Right kidney (tissue), 1 donor: ENCODE measurements at regions not wholly inside any gene's neighbourhood (a gene's known extent, or its start where the extent isn't known, plus 50 kb on each side); places are given as distances from the start of the nearest gene placed in this dataset.
"Not testable (repeated sequence)": the region's sequence is repeated elsewhere in the genome, so short reads cannot be mapped to it uniquely, and the experiment has no call there.

Experiments used
- DNase-seq: peaks from one replicate; pipeline ENCODE4 v3.0.0-alpha.2; 2016

GRCh38 chr13:44055681-44056080 is 176.0 kb downstream of the LACC1 start:
- DNase-seq: not testable (repeated sequence)

- DNase-seq: no peak
Observed at GRCh38 chr13:44058067-44058466, 178.4 kb downstream of the LACC1 start.

DNA sequence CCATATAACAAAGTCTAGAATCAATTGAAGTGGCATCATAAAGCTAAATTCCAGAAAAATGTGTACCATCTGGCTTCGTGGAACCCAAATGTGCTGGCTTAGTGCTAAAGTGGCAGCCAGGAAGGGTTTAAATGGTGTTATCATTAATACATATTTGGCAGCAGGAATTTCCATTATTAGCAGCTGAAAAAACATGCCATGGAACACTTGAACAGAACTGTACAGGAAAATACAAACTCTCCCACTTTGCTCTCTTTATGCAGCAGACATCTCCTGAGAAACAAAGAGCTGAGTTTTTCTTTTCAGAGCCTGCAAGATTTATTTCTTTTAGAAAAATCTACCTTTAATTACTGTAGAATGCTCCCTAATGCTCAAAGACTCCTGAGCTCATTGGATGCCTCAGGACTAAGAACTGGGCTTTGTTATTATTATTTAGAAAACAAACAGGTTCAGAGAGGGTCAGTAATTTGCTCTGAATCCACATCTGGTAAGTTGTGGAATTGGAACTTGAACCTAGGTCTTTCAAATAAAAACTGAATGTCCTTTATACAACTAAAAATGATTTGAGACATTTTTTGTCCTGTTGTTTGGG is 179.0 kb downstream of the LACC1 start:
- DNase-seq: no peak

DNA sequence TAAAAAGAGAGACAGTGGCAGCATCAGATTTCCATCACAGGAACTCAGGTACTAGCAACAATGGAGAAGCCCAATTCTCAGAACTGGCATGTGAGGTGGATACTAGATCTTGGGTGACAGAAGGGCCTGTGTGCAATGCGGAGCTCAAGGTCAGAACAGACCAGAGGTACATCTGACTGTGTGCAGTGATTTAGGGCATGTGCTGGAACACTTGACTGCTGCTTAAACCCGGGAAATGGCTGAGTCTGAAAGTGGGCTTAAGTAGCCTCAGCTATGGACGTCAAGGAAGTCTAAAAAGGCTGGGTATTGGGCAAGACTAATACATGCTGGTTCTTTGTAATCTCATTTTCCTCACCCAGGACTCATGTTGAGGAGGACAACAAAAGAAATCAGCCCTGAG is 182.2 kb downstream of the LACC1 start:
- DNase-seq: no peak

DNA sequence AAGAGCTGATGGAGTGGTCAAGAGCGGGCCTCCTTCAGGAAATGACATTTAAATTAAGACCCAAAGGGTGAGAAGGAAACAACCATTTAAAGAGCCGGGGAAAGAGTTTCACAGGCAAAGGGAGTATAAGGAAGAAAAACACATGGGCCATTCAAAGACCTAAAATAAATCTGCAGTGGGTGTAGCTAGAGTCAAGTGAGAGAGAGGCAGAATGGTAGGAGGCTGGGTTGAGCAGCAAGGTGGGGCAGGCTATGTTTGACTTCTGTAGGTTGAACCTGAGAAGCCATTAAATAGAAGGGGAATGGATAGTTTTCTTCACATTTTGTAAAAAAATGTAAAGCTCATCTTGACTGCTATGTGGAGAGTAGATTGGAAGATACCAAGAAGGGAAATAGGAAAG is 183.8 kb downstream of the LACC1 start:
- DNase-seq: no peak

DNA sequence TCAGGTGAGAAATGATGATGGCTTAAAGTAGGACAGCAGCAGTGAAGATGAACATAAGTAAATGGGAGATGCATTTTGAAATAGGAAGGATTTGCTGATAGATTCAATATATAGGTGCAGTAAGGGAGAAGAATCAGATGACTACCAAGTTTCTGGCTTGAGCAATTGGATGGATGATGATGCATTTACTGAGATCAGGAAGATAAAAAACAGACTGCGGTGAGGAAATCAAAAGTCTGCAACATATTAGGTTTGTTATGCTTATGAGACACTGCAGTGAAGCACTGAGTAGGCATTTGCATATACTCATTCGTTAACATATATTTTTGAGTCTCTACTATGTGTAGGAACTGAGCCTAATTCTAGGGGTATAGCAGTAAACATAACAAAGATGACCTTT is 184.2 kb downstream of the LACC1 start:
- no peak for DNase-seq

DNA sequence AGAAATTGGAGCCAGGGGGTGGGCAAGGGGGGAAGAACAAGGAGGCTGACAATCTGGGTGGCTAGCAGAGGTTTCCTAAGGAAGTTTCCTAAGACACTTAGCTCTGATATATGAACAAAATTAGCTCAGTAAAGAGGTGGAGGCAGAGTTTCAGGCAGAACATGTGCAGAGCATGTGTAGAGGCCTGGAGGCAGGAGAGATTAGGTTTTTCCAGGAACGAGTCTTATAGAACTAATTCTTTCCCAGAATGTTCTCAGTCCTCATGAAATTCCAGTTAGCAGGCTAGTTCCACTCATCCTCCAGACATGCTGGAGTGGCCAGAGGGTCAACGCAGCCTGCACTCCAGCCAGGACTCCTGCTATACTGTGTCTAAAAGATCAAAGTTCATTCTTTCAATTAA is 184.7 kb downstream of the LACC1 start:
- DNase-seq: no peak

DNA sequence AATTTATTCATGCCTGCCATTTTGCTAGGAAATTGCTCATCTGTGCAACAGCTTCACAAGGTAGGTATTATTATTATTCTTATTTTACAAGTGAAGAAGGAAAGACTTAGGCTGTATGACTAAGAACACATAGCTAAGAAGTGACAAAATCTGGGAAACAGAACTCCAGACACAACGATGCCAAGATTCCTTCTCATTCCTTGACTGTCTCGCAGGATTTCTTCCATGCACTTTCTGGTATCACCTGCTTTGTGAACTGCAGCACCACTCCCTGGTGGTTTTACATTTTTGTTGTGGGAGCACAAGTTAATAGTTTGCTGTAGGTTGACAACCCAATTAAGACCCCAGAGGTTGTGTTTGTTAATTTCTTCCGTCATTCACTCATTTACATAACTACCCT is 188.5 kb downstream of the LACC1 start:
- no peak for DNase-seq

- no peak for DNase-seq
Observed at GRCh38 chr13:44068737-44069136, 189.0 kb downstream of the LACC1 start.

GRCh38 chr13:44072536-44072935 is 192.8 kb downstream of the LACC1 start:
- DNase-seq: no peak

- no peak for DNase-seq
Observed at GRCh38 chr13:44074611-44075010, 194.9 kb downstream of the LACC1 start.

DNA sequence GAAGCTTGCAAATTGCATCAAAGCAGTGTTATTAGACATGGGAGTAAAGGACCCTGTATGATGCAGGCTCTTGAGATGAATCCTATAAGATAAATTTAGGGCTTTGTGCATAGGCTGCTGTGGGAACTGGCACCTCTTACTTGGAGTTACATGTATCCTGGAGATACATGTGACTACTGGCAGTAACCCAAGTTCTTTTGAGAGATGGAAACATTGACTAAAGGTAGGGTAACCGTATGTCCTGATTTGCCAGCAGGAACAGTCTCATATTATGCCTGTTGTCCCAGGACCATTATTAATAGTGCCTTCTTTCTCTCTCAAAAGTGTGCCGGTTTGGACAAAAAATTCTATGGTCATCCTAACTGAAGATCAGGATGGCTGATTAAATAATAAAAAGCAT is 195.4 kb downstream of the LACC1 start:
- no peak for DNase-seq

- no peak for DNase-seq
Observed at GRCh38 chr13:44078806-44079376, 199.2 kb downstream of the LACC1 start.

- no peak for DNase-seq
Observed at GRCh38 chr13:44079413-44080205, 199.9 kb downstream of the LACC1 start.

DNA sequence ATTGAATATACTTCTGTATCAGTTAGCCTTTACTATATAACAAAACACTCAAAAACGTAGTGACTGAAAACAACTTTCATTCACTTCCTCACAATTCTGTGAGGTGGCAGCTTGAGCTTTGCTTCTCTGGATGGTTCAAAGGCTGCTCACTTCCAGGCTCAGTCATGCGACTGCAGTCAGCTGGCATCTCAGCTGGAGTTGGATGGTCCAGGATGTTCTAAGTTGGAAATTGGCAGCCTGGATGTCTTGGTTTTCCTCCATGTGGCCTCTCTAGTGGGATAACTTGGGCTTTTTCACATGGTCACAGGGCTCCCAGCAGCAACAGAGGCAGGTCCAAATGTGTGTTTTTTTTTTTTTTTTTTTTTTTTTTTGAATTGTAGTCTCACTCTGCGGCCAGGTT is 204.4 kb downstream of the LACC1 start:
- DNase-seq: no peak

DNA sequence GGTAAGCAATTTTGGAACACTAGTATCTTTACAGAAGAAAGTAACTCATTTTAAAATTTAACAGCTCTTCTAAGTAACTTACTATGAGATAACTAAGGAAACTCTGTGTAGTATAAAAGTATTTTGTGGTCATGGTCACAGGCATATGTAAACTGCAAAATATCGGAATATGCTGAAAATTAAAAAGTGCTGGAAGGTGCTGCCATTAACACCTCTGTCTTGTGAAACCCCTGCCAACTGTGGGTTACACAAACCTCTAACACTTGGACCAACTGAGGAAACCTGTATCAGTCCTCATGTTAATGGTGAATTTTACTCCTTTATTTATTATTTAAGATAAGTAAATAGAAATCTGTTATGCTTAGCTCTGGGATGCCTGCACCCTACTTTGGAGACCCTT is 206.7 kb downstream of the LACC1 start:
- DNase-seq: no peak

GRCh38 chr13:44088411-44088810 is 208.7 kb downstream of the LACC1 start:
- no peak for DNase-seq

DNA sequence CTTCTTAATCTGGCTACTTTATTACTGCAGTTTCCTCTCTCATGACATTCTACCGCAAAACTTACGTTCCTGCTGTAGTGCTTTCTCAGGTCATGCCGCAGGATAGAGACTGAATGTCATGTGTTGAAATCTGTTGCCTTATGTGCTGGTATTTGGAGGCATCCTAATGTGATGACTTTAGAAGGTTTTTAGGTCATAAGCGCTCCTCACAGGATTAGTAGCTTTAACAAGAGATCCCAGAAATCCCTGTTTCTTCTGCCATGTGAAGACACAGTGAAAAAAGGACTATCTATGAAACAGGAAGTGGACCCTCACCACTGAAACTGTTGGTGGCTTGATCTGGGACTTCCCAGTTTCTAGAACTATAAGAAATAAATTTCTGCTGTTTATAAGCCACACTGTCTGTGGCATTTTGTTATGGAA is 209.3 kb downstream of the LACC1 start:
- no peak for DNase-seq

- no peak for DNase-seq
Observed at GRCh38 chr13:44089452-44089851, 209.7 kb downstream of the LACC1 start.

DNA sequence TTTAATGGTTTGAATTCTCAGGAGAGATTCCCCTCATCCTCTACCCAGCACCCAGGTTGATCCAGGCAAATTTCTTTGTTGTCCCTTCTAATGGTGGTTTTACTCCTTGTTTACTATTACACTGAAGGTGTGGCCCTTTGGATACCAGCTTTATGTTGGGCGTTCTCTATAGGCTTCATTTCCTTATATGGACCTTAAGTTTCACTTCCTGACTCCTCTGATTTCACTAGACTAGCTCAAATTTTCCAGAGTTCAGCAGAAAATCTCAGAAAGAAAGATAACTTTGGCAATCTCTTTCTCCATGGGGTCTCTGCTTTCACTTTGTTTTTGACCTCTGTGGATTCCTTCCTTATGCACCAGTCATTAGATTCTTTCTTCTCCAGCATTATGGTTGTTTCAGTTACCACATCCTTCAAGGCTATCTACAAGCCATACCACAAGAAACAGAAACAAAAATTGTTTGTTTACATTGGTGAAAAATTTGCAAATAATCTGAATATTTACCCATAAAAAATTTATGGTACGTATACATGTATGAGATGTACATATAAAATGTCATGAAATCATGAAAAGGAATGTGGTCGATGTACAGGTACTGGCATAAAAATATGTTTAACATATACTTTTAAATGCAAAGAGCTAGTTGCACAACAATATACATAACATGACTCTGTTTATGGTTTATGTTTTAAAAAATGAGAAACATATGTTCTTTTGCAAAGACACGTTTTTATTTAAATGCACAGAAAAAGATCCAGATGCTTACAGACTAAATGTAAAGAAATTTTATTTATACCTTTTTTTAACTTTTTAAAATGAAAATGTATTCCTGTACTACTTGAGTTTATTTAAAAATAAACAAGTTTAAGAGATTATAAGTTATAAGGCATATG is 212.6 kb downstream of the LACC1 start:
- no peak for DNase-seq

DNA sequence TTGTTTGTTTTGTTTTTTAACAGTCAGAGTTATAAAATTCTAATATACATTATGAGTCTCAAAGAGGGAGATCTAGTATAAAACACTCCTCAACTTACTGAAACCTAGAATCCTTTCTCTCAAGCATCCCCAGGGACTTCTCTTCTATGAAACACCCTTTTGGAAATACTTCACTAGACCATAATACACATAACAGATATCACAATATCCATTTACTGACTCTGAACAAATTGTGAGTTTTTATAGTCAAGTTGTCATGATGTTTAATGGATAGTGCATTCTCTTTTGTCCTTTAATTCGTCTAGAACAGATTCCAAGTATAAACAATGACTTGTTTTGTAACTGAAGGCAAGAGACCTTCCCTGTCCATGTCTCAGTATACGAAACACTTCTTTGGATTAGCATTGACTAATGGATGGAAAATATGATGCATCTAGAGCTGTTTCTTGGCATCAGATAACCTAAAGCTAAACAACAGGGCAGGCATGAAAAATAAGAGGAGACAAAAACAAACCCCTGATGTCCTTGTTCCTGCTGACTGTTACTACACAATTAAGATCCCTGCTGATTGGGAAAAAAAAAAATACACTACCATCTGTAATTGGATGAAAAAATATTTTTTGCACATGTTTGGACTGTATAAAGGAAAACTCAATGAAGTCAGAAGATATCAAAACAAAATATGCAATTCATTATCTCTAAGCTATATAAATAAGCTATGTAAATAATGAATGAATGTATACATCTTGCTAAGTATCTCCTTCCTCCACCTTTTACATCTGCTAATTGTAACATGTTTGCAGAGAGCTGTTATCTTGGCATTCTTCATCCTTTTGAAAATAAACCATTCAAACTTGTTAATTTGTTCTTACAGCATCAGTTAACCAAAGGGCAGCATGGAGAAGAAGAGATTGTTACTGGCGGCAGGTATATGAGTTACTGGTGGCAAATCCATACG is 214.2 kb downstream of the LACC1 start:
- no peak for DNase-seq

- no peak for DNase-seq
Observed at GRCh38 chr13:44096901-44097300, 217.2 kb downstream of the LACC1 start.
